Kidney glomerular epithelial cell (primary cell): ENCODE measurements at regions not wholly inside any gene's neighbourhood (a gene's known extent, or its start where the extent isn't known, plus 50 kb on each side); places are given as distances from the start of the nearest gene placed in this dataset.
"Not testable (repeated sequence)": the region's sequence is repeated elsewhere in the genome, so short reads cannot be mapped to it uniquely, and the experiment has no call there.

Experiments
- DNase-seq: peaks from one replicate; lab custom pipeline; 2025; lab: John Stamatoyannopoulos, UW

DNA sequence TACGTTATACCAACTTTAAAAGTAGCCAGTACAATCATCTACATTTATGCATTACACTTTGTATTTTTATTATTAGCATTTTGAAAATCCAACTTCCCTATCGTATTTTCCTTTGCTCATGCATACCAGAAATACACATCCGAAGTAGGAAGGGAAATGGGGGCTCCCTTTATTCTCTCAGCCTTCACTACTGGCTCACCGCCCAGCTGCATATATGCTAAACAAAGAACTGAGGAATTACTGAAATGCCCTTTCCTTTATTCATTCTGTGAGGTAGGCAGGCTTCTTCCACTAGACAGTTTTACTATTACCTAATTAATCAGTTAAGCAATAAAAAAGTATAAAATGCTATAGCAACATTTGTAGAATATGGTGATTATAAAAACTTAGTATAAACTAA is 291.6 kb downstream of the KLF12 start:
- no peak for DNase-seq

- DNase-seq: no peak
Observed at GRCh38 chr13:73842184-73842583, 292.0 kb downstream of the KLF12 start.

DNA sequence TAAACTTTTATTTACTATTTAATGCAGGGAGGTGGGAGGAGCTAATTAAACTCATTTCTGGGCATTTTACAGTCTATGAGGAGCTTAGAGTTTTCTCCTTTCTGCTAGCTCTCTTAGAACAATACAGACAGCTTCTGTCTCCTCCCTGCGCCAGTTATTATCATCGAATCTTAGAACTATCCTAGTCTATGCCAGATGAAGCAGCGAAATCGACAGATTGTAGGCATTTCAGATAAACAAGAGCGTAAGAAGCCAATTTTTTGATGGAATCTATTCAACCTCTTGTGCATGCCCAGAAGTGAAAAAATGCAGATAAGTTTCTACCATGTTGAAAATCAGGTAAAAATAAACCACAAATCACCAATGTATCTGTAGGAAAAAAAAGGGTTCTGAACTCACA is 297.1 kb downstream of the KLF12 start:
- DNase-seq: no peak

DNA sequence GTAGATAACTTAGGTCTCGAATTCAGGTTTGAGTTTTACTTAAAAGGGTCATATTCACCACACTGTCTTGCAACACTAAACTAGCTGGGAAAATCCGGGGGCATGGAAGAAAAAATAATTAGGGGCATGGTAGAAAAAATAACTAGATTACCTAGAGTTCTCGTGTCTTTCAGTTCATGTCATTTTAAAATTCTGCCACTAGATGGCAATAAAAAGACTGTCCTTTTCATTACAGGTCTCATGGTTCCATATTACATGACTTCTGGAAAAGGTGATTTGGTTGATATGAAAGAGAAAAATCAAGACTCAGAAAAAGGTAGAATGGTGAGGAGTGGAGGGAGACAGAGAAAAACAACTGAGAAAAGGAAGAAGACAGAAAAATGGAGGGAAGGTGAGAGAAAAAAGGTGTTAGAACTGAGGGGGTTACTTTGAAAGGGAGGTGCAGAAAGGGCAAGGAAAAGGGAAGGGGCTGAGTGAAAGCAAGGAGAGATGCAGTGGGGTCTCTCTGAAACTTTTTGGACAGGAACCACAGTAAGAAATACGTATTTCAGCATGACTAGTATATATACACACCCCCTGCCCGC is 299.0 kb downstream of the KLF12 start:
- DNase-seq: peak; percentile 37

DNA sequence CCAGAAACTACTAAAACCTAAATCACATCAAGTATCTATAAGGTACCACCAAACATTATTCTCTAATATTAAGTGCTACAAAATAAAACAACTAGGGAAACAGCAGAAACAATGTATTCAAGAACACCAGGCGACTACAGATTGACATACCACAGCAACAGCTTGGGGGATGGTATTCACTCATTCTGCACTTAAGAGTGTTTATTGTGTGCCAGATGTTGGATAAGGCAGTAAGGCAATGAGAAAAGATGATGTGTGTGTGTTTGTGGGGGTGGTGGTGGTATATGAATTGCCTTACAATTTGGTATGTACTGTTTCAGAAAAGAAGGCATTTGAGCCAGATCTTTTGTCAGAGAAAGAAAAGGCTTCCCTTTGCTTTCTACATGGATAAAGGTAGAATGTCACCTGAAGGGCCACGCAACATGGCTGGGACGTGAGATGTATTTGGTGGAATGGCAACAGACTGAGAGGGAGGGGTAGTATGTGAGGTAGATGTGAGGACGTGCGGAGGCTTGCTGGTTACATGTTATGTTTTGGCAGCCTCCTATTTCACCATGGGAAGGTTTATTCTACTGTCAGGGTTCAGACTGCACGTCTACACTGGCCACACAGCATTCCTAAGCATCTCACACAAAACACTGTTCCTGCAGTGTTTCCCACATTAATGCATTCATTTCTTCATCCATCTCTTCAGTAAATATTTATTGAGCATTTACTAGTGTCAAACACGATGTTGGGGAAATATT is 300.7 kb downstream of the KLF12 start:
- no peak for DNase-seq

- no peak for DNase-seq
Observed at GRCh38 chr13:73832825-73833224, 301.4 kb downstream of the KLF12 start.

DNA sequence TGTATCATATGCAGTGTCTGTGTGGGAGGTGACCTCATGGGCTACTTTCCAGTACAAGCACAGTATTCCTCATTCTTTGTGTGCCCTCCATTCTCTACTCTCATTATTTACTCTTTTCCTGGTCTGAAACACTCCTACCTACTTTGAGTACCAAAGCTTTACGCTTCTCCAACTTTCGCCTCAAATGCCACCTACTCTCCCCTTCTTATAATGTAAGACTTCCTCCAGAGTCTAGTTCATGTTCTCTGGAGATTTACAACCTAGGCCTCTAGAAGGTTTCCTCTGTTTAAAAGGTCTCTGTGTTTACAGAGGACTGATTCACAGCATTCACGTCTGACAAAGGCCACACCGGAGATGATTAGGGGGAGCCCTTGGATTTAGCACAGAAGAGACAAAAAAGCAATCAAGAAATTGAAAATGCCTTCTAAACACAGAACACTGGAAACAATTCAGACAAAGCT is 302.0 kb downstream of the KLF12 start:
- DNase-seq: no peak

- DNase-seq: no peak
Observed at GRCh38 chr13:73829416-73829815, 304.8 kb downstream of the KLF12 start.

- no peak for DNase-seq
Observed at GRCh38 chr13:73828811-73829210, 305.4 kb downstream of the KLF12 start.

DNA sequence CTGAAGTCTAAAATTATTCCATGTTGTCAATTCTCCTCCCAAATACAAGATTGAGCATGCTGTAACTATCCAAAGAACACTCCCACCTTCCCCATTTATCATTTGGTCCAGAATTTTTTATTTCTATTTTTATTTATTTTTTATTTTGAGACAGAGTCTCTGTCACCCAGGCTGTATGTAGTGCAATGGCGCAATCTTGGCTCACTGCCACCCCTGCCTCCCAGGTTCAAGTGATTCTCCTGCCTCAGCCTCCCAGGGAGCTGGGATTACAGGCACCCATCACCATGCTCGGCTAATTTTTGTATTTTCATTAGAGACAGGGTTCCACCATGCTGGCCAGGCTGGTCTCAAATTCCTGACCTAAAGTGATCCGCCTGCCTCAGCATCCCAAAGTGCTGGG is 306.8 kb downstream of the KLF12 start:
- no peak for DNase-seq

GRCh38 chr13:73825143-73825542 is 309.1 kb downstream of the KLF12 start:
- no peak for DNase-seq

GRCh38 chr13:73822668-73823592 is 311.3 kb downstream of the KLF12 start:
- DNase-seq: no peak

- no peak for DNase-seq
Observed at GRCh38 chr13:73820688-73821087, 313.5 kb downstream of the KLF12 start.

DNA sequence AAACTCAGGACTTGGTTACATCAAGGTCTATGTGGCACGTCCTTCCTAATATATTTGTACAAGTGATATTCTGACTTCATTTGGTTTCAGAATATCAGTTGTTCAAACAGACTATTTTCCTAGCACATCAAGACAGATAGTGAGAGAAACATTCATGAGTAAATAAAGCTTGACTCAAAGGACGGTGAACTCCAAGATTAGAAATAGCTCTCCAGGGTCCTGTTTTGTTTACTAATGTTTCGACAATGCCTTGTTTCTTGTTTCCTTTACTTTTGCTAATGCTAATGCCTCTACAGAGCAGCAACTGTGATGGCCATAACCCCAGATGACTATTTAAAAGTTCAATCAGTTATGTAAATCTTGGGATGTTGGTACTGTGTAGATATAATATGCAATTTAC is 313.9 kb downstream of the KLF12 start:
- no peak for DNase-seq

DNA sequence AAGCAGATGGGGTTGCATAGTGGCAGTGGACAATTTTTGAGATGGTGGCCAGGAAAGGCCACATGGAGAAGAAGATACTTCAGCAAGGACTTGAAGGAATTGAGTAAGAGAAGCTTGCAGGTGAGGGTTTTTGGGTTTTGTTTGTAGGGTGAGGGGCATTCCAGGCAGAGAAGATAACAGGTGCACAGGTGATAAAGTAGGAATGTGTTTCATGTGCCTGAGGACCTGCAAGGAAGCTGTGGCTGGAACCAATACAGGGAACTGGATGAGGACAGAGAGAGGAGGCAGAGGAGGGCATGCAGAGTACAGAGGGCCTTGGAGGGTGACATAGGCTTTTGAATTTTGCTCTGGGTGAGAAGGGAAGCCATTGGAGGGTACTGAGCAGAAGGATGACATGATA is 314.5 kb downstream of the KLF12 start:
- DNase-seq: no peak

GRCh38 chr13:73816702-73817101 is 317.5 kb downstream of the KLF12 start:
- no peak for DNase-seq

DNA sequence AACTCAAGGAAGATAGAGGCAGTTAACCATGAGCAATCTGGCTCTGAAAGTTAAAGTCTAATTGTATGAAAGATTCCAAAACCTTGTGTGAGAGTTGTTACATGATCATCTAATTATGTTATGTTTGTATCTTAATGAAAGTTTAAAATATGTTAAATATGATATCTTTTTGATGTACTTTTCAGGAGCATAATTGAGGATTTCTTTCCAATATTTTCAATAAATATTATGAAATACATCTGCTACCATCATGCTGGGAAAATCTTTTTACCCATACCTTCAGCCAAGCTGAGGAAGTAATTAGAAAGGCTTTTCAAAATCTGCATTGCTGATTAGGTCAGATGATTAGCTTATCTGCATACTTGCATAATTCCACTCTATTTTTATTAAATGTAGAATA is 318.4 kb downstream of the KLF12 start:
- DNase-seq: no peak

DNA sequence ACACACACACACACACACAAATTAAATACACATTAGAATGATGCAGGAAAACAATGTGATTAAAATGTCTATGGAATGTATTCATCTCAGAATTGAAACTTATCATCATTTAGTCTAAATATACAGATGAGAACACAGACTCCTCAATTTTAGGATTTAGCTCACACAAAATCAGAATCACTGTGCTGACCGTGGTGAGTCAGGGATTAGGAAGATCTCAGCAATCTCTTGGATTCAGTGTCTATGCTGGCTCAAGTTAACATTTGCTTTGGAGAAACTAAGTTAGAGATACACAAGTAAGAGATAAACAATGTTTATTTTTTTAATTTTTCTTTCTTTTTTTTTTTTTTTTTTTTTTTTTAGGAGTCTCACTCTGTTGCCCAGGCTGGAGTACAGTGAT is 323.6 kb downstream of the KLF12 start:
- no peak for DNase-seq

- DNase-seq: peak; percentile 41
Observed at GRCh38 chr13:73809561-73809960, 324.6 kb downstream of the KLF12 start.

DNA sequence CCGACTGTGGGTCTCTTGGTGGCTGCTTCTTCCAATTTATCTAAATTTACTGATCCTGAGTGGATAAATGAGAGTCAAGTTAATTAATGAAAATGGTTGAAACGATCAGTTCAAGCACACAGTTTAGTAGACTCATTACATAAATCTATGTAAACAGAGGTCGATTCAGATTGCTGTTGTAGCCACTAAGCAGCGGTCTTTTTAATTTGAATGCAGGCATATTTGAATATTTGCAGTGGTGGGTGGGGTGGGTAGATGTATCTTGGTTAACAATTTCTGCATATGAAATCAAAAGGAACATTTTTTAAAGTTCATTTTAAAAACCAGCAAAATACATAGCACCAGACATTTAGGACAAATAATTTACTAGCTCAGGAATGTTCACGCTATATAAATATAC is 325.9 kb downstream of the KLF12 start:
- no peak for DNase-seq

DNA sequence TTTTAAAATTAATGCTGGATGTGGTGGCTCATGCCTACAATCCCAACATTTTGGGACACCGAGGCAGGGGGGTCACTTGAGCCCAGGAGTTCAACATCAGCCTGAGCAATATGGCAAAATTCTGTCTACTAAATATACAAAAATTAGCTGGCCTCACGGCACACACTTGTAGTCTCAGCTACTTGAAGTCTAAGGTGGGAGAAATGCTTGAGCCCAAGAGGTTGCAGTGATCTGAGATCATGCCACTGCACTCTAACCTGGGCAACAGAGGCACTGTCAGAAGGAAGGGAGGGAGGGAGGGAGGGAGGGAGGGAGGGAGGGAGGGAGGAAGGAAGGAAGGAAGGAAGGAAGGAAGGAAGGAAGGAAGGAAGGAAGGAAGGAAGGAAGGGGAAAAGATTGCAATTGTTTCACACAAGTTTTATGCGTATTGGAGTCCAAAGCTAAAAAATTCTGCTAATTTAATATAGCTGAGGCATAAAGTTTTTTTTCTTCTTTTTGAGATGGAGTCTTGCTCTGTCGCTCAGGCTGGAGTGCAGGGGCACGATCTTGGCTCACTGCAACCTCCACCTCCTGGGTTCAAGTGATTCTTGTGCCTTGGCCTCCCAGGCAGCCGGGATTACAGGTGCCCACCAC is 328.8 kb downstream of the KLF12 start:
- not testable (repeated sequence) for DNase-seq

- DNase-seq: peak; percentile 31
Observed at GRCh38 chr13:73803997-73804396, 330.2 kb downstream of the KLF12 start.
